Heart right ventricle (tissue), 16 donors: ENCODE measurements at regions not wholly inside any gene's neighbourhood (a gene's known extent, or its start where the extent isn't known, plus 50 kb on each side); places are given as distances from the start of the nearest gene placed in this dataset.

Source experiments
- ATAC-seq, 8 donors: fragments of 200-7000 bp; cut with Tn5 transposase; one replicate each; pipeline ENCODE4 v1.9.1; 2020; ENCODE audit warnings: mild to moderate bottlenecking in 8 of 8, moderate library complexity in 8 of 8, moderate number of reproducible peaks in 1 of 8
- DNase-seq, 2 donors: peaks; one replicate each; pipeline ENCODE4 v3.0.0-alpha.2; 2020
- H3K27ac ChIP-seq, 10 donors: fragments of 200-600 bp; sonication (generic) in 2 of 10; one replicate each; pipeline versions ENCODE4 v1.5.0 to v1.8.0; 2020 to 2022; ENCODE audit warnings: mild to moderate bottlenecking in 3 of 10
- H3K27me3 ChIP-seq, 7 donors: fragments of 200-600 bp; one replicate each; pipeline ENCODE4 v1.8.0; 2021 to 2022; ENCODE audit warnings: mild to moderate bottlenecking in 2 of 7
- H3K36me3 ChIP-seq, 9 donors: fragments of 200-600 bp; sonication (generic) in 1 of 9; one replicate each; pipeline versions ENCODE4 v1.5.0 to v1.8.0; 2020 to 2022; ENCODE audit warnings: mild to moderate bottlenecking in 2 of 9
- H3K4me1 ChIP-seq, 9 donors: fragments of 200-600 bp; sonication (generic) in 1 of 9; one replicate each; pipeline versions ENCODE4 v1.5.0 to v1.8.0; 2020 to 2022; ENCODE audit warnings: mild to moderate bottlenecking in 4 of 9
- H3K4me3 ChIP-seq, 10 donors: fragments of 200-600 bp; sonication (generic) in 2 of 10; one replicate each; pipeline versions ENCODE4 v1.5.0 to v1.8.0; 2020 to 2022; ENCODE audit warnings: mild to moderate bottlenecking in 7 of 10, moderate library complexity in 2 of 10
- H3K9me3 ChIP-seq, 11 donors: fragments of 200-600 bp in 10 of 11; sonication (generic) in 2 of 11; one replicate each; pipeline versions ENCODE4 v1.5.0 to v1.8.0; 2013 to 2022; ENCODE audit warnings: mild to moderate bottlenecking in 2 of 11, control low read depth in 1 of 11, moderate library complexity in 1 of 11
- CTCF ChIP-seq, 9 donors: fragments of 200-600 bp; sonication (generic) in 2 of 9; IDR thresholded peaks; one replicate each; pipeline versions ENCODE4 v1.5.0 to v1.8.0; 2021 to 2022; ENCODE audit warnings: antibody characterized with exemption in 9 of 9, mild to moderate bottlenecking in 5 of 9, moderate library complexity in 1 of 9
- WGBS, 2 donors: extraction: QIAGEN DNeasy Blood & Tissue Kit; methylation state at CpG; one replicate each; pipeline ENCODE4 v1.1.7; 2013; ENCODE audit warnings: inconsistent platforms in 1 of 2; 5-methylcytosine and 5-hydroxymethylcytosine counted together
- intact Hi-C, 10 donors: fragments of 100-400 bp; cut with DNase I; formaldehyde crosslinking; loops; one replicate each; pipeline versions ENCODE4 v1.11.1 to v1.14.2; 2022
- donor health status: Arrhythmogenic right ventricular cardiomyopathy.
- donor health status: ischemic (EF 13 %, LVEDD 7.1; RV severe dilation, severe dysfunction).
- donor health status: healthy with polysubstance abuse.
- donor health status: DM: no; HTN: yes; CAD: no.
- donor health status: DM: no; HTN: no; CAD: no.
- donor health status: ischemic (EF 25% LVEDD 6.9; RV normal size, moderate dysfunction).
- donor health status: ischemic (EF 25% LVEDD 5.7; RV mildly dilated, moderate dysfunction).
- donor health status: healthy.
- donor health status: DM: yes; HTN: yes; CAD: no.
- donor health status: Ischemic cardiomyopathy.
- donor health status: ischemic (EF 35%, LVEDD 5.7; RV mildly dilated, moderate dysfunction).
- donor health status: nonischemic (EF 11% LVEDD 7.7; RV severe dilation, severe dysfunction).
- donor health status: DM: yes; HTN: yes; CAD: no.
- donor health status: PGD.
- donor health status: ischemic (EF 29% LVEDD 5.4; RV normal size, mild dysfunction).
- donor health status: nonischemic (EF 23%, LVEDD 6.1; RV moderate dilation, normal function).

DNA sequence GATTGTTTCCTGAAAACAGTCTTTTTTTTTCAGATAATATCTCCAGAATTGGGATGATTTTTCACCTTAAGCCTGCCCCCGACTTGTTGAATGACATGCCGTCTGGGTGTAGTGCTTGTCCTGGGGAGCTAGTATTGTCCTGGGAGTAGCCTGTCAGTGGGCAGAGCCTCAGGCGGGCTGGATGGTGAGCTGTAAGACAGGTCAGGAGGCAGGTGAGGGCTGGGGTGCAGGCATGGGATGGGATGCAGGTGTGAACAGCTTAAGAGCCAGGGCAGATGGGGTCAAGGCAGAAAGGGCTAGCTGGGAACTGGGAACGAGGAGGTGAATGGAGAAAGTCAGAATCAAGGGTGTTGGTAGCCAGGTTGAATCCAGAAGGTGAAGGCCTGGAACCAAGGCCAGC lies 200.2 kb downstream of the CSNK2A3 start:
- intact Hi-C loops: loop anchor here in 1 of 10 donors (10.0 kb wide), 1 partner anchor 112 kb away; no protein-coding TSS in a partner anchor
- Histone ChIP-seq H3K36me3 (no peaks in the 10 kb centered on the region), H3K9me3 (no peaks in the 10 kb centered on the region), H3K4me1 (peaks cover 4 to 23% (median 11%) of the 10 kb centered on the region in 9 donors), H3K27ac (no peak overlapping the region), H3K27me3 (no peaks in the 10 kb centered on the region), H3K4me3 (no peak overlapping the region)
- ATAC-seq: no peak
- no peak for DNase-seq
- TF ChIP-seq CTCF (IDR thresholded peaks at IDR 0.05): no peak
- 95 to 96% methylated on average over 4 of the region's 4 CpGs for WGBS, 2 donors

GRCh38 chr11:11149671-11150459 lies 203.2 kb downstream of the CSNK2A3 start:
- Histone ChIP-seq H3K36me3 (no peaks in the 10 kb centered on the region), H3K27me3 (no peaks in the 10 kb centered on the region), H3K4me1 (peaks cover 4 to 22% (median 11%) of the 10 kb centered on the region in 9 donors), H3K9me3 (no peaks in the 10 kb centered on the region), H3K27ac (no peak overlapping the region), H3K4me3 (no peak overlapping the region)
- no peak for TF ChIP-seq CTCF (IDR thresholded peaks at IDR 0.05)
- ATAC-seq: no peak
- WGBS, 2 donors: 86 to 88% methylated on average over 8 of the region's 8 CpGs
- DNase-seq: no peak
- intact Hi-C loops: loop anchor here in 2 of 10 donors (10.0 kb wide), 2 partner anchors 115 to 635 kb away; no protein-coding TSS in a partner anchor

- Histone ChIP-seq H3K27ac (peak overlapping the region in 9 of 10 donors; percentile 32 to 83 (median 53)), H3K4me3 (no peak overlapping the region), H3K4me1 (peaks cover 4 to 22% (median 11%) of the 10 kb centered on the region in 9 donors), H3K9me3 (no peaks in the 10 kb centered on the region), H3K27me3 (no peaks in the 10 kb centered on the region), H3K36me3 (no peaks in the 10 kb centered on the region)
- intact Hi-C loops: loop anchor here in 1 of 10 donors (10.0 kb wide), 1 partner anchor 636 kb away; no protein-coding TSS in a partner anchor
- DNase-seq: no peak
- WGBS, 2 donors: 77 to 83% methylated on average over 4 of the region's 4 CpGs
- no peak for TF ChIP-seq CTCF (IDR thresholded peaks at IDR 0.05)
- ATAC-seq: peak in 1 of 8 donors; percentile 16
Measured at GRCh38 chr11:11148596-11148995, 204.5 kb downstream of the CSNK2A3 start.

- intact Hi-C loops: loop anchor here in 1 of 10 donors (10.0 kb wide), 1 partner anchor 637 kb away; no protein-coding TSS in a partner anchor
- peak overlapping the region in 8 of 10 donors; percentile 32 to 83 (median 57) for H3K27ac ChIP-seq
Measured at GRCh38 chr11:11148104-11148509, 204.9 kb downstream of the CSNK2A3 start.

More at GRCh38 chr11:11148104-11148509, 204.9 kb downstream of the CSNK2A3 start:
- no peak overlapping the region for H3K4me3 ChIP-seq
- WGBS, 2 donors: 25 to 32% methylated on average over 5 of the region's 5 CpGs
- peak; percentile 95 to 99 (median 98) for ATAC-seq
- peaks cover 4 to 22% (median 11%) of the 10 kb centered on the region in 9 donors for H3K4me1 ChIP-seq
- H3K27me3 ChIP-seq: no peaks in the 10 kb centered on the region
- H3K9me3 ChIP-seq: no peaks in the 10 kb centered on the region
- peak; percentile 67 to 78 for DNase-seq
- peak in 6 of 9 donors; percentile 7 to 60 (median 35) for TF ChIP-seq CTCF (IDR thresholded peaks at IDR 0.05)
- no peaks in the 10 kb centered on the region for H3K36me3 ChIP-seq
